Psoas muscle (tissue), 7 donors: ENCODE measurements at regions not wholly inside any gene's neighbourhood (a gene's known extent, or its start where the extent isn't known, plus 50 kb on each side); places are given as distances from the start of the nearest gene placed in this dataset.
"Not testable (repeated sequence)": the region's sequence is repeated elsewhere in the genome, so short reads cannot be mapped to it uniquely, and the experiment has no call there.

Experiments used
- ATAC-seq, 4 donors: fragments of 200-7000 bp; cut with Tn5 transposase; one replicate each; pipeline ENCODE4 v1.9.1; 2020; ENCODE audit warnings: moderate library complexity in 3 of 4, mild to moderate bottlenecking in 2 of 4
- DNase-seq, 2 donors: peaks; one replicate each; pipeline ENCODE4 v3.0.0-alpha.2; 2020
- H3K27ac ChIP-seq: fragments of 200-600 bp; one replicate; pipeline ENCODE4 v1.8.0; 2022
- H3K27me3 ChIP-seq, 3 donors: fragments of 200-600 bp in 1 of 3; one replicate each; pipeline versions ENCODE4 v1.6.1 to v1.8.0; 2013 to 2022; ENCODE audit warnings: low read length in 2 of 3, mild to moderate bottlenecking in 2 of 3, moderate library complexity in 1 of 3; ENCODE audit not compliant: insufficient read depth in 3 of 3
- H3K36me3 ChIP-seq, 2 donors: fragments of 200-600 bp in 1 of 2; one replicate each; pipeline versions ENCODE4 v1.6.1 to v1.8.0; 2013 to 2022; ENCODE audit warnings: low read depth in 1 of 2, mild to moderate bottlenecking in 1 of 2, moderate library complexity in 1 of 2; ENCODE audit not compliant: insufficient read depth in 1 of 2
- H3K4me1 ChIP-seq: fragments of 200-600 bp; one replicate; pipeline ENCODE4 v1.8.0; 2022
- H3K4me3 ChIP-seq: fragments of 200-600 bp; one replicate; pipeline ENCODE4 v1.8.0; 2022; ENCODE audit warnings: mild to moderate bottlenecking
- H3K9me3 ChIP-seq: fragments of 200-600 bp; one replicate; pipeline ENCODE4 v1.8.0; 2022
- WGBS, 3 donors: extraction: QIAGEN DNeasy Blood & Tissue Kit; methylation state at CpG; one replicate each; pipeline versions ENCODE4 v1.1.6 to v1.1.7; 2013; 5-methylcytosine and 5-hydroxymethylcytosine counted together
- intact Hi-C, 2 donors: fragments of 100-400 bp; cut with DNase I; formaldehyde crosslinking; loops; one replicate each; pipeline versions ENCODE4 v1.11.0 to v1.14.2; 2022
- TF ChIP-seq, protein P1 (sequence below): fragments of 200-600 bp; IDR thresholded peaks from one replicate; pipeline ENCODE4 v1.8.0; 2022; ENCODE audit warnings: antibody characterized with exemption
- donor health status: healthy with polysubstance abuse.
- donor health status: DM: no; HTN: no; CAD: no; lungs with moderate emphysema.
- donor health status: Bipolar disorder and iron deficiency.
- donor health status: healthy.
- donor health status: DM: yes; HTN: yes; CAD: no.
- donor health status: DM: no; HTN: no; CAD: no.
- donor health status: DM: yes; HTN: yes; CAD: no.

DNA sequence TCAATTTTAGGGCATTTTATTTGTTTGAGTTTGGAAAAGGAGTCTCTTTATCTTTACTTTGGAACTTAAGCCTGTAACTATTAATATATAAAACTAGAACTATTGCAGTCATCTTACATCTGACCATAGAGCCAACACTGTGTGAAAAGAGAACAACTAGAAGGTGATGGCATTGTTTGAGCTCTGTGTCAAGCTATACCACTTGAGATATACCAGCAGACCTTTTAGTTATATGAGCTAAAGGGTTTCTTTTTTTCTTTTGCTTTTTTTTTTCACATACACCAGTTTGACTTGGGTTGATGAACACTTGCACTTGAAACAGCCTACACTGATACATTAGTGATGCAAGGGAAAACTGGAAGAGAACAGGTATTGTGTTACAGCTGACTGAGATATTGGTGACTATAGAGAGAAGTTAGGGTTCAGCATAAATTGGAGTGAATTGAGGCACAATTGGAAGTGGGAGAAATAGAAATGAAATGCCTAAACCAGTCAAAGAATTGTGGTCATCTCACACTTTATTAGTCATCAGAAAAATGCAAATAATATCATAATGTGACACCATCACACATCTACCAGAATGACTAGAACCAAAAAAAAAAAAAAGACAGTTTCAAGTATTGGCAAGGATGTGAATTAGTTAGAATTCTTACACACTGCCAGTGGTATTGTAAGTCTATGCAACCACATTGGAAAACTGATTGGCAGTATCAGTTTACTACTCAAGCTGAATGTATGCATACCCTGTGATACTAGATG is 60.9 kb downstream of the ADRB2 start:
- no peaks in the 10 kb centered on the region for H3K9me3 ChIP-seq
- H3K4me3 ChIP-seq = no peak overlapping the region
- no peaks in the 10 kb centered on the region for H3K4me1 ChIP-seq
- no peak overlapping the region for H3K27ac ChIP-seq
- intact Hi-C loops = no loop called here
- H3K36me3 ChIP-seq = no peaks in the 10 kb centered on the region
- no peak for DNase-seq
- no peak for ATAC-seq
- no peaks in the 10 kb centered on the region for H3K27me3 ChIP-seq
- TF ChIP-seq, protein P1, sequence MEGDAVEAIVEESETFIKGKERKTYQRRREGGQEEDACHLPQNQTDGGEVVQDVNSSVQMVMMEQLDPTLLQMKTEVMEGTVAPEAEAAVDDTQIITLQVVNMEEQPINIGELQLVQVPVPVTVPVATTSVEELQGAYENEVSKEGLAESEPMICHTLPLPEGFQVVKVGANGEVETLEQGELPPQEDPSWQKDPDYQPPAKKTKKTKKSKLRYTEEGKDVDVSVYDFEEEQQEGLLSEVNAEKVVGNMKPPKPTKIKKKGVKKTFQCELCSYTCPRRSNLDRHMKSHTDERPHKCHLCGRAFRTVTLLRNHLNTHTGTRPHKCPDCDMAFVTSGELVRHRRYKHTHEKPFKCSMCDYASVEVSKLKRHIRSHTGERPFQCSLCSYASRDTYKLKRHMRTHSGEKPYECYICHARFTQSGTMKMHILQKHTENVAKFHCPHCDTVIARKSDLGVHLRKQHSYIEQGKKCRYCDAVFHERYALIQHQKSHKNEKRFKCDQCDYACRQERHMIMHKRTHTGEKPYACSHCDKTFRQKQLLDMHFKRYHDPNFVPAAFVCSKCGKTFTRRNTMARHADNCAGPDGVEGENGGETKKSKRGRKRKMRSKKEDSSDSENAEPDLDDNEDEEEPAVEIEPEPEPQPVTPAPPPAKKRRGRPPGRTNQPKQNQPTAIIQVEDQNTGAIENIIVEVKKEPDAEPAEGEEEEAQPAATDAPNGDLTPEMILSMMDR = no peak

DNA sequence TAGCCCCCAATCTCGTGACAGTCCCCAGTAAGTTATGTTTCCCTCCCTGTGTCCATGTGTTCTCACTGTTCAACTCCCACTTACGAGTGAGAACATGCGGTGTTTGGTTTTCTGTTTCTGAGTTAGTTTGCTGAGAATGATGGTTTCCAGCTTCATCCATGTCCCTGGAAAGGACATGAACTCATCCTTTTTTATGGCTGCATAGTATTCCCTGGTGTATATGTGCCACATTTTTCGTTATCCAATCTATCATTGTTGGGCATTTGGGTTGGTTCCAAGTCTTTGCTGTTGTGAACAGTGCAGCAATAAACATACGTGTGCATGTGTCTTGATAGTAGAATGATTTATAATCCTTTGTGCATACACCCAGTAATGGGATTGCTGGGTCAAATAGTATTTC is 63.5 kb downstream of the ADRB2 start:
- DNase-seq, H3K27me3 ChIP-seq, H3K4me1 ChIP-seq, H3K4me3 ChIP-seq, intact Hi-C loops, H3K9me3 ChIP-seq, ATAC-seq, H3K36me3 ChIP-seq, H3K27ac ChIP-seq: not testable (repeated sequence)
- WGBS, 3 donors = 89 to 93% (median 91%) methylated on average over 5 of the region's 5 CpGs

DNA sequence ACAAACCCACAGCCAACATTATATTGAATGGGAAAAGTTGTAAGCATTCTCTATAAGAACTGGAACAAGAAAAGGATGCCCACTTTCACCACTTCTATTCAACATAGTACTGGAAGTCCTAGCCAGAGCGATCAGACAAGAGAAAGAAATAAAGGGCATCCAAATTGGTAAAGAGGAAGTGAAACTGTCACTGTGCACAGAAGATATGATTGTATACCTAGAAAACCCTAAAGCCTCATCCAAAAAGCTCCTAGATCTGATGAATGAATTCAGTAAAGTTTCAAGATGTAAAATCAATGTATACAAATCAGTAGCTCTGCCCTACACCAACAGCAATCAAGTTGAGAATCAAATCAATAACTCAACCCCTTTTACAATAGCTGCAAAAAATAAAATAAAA is 69.0 kb downstream of the ADRB2 start:
- intact Hi-C loops, H3K27me3 ChIP-seq: not testable (repeated sequence)
- 89 to 90% (median 89%) methylated on average over 1 of the region's 1 CpG for WGBS, 3 donors

DNA sequence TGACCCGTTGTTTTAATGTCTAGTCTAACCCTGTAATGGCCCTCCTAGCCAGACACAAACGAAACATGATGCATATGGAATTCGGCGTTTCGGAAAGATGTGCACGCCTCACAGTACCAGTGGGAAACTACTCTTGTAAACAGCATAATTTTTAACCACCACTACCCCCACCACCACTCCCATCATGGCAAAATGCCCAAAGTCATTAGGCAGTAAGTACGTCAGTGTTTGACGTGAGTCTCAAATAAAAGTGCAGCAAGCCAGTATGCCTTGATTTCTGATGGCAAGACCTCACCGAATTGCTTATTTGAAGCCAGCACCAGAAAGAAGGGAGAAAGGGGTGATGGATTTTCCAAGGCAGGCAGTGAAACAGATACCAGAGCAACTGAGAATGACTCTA is 71.4 kb downstream of the ADRB2 start:
- ATAC-seq = peak in 1 of 4 donors; percentile 11
- WGBS, 3 donors = 69 to 79% (median 78%) methylated on average over 9 of the region's 9 CpGs
- TF ChIP-seq, protein P1 = no peak
- H3K36me3 ChIP-seq = no peaks in the 10 kb centered on the region
- H3K4me1 ChIP-seq = peaks cover 6% of the 10 kb centered on the region
- DNase-seq = no peak
- no peak overlapping the region for H3K4me3 ChIP-seq
- intact Hi-C loops = no loop called here
- H3K27ac ChIP-seq = no peak overlapping the region
- H3K9me3 ChIP-seq = peaks cover 8% of the 10 kb centered on the region
- H3K27me3 ChIP-seq = no peaks in the 10 kb centered on the region

More for the DNA sequence above, 69.0 kb downstream of the ADRB2 start:
- not testable (repeated sequence) for H3K27ac ChIP-seq, H3K4me1 ChIP-seq, H3K36me3 ChIP-seq, H3K9me3 ChIP-seq, ATAC-seq, DNase-seq, H3K4me3 ChIP-seq

DNA sequence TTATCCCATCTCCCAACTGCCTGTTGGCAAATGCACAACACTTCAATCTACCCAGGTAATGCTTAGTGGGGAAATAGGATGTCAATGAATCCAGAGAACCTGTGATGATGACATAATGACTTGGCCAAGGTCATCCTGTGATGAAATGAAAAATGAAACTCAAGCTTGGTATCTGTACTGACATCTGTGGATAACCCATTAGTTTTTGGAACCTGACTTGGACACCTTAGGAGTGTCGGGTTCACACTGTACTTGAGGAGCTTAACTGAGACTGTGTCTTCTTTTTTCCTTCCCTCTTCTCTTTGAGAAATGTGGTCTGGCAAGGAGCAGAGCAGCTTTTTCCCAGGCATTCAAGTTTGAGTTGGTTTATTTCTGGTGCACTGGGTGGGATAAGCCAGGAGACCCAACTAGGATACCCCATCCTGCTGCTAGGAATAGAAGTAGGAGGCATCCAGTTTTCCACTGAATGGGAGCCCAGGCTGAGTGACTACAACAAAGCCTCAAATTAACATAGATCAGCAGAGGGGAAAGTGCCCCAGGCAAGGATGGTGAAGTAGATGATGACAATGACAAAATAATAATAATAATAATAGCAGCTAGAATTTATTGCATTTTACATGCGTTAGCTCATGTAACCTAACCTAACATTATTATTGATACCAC is 72.1 kb downstream of the ADRB2 start:
- TF ChIP-seq, protein P1 = no peak
- no peak for DNase-seq
- ATAC-seq = peak; percentile 30 to 84 (median 64)
- H3K27ac ChIP-seq = no peak overlapping the region
- H3K36me3 ChIP-seq = no peaks in the 10 kb centered on the region
- H3K4me1 ChIP-seq = peaks cover 6% of the 10 kb centered on the region
- WGBS, 3 donors = 33 to 67% (median 47%) methylated on average over 2 of the region's 2 CpGs
- H3K9me3 ChIP-seq = peaks cover 8% of the 10 kb centered on the region
- H3K4me3 ChIP-seq = no peak overlapping the region
- intact Hi-C loops = no loop called here
- H3K27me3 ChIP-seq = no peaks in the 10 kb centered on the region
